ENCODE measurements at regions not wholly inside any gene's neighbourhood (a gene's known extent, or its start where the extent isn't known, plus 50 kb on each side); places are given as distances from the start of the nearest gene placed in this dataset.

- no peak overlapping the region for H3K9ac ChIP-seq (ENCODE audit: low read depth in 1 of 2, low read length in 2 of 2)
- no peaks in the 10 kb centered on the region for H3K27me3 ChIP-seq (ENCODE audit: control insufficient read depth in 2 of 2, insufficient read depth in 2 of 2, low read length in 2 of 2)
- no peak overlapping the region for H3K4me3 ChIP-seq (ENCODE audit: low read length in 2 of 2)
- no peaks in the 10 kb centered on the region for H3K36me3 ChIP-seq (ENCODE audit: control insufficient read depth in 2 of 2, insufficient read depth in 2 of 2, low read length in 2 of 2)
- H3K9me3 ChIP-seq (ENCODE audit: control insufficient read depth in 2 of 2, low read length in 2 of 2) = no peaks in the 10 kb centered on the region
- H3K4me1 ChIP-seq (ENCODE audit: control insufficient read depth in 2 of 2, insufficient read depth in 2 of 2, low read length in 2 of 2) = no peaks in the 10 kb centered on the region
- no peak overlapping the region for H3K27ac ChIP-seq (ENCODE audit: low read depth in 2 of 2, low read length in 2 of 2)
Measured at GRCh38 chr14:76599559-76600287, 161.5 kb upstream of the VASH1 start.

GRCh38 chr14:76603713-76604112, 157.6 kb upstream of the VASH1 start:
- Histone ChIP-seq H3K4me3 (ENCODE audit: low read length in 2 of 2) (no peak overlapping the region), H3K27ac (ENCODE audit: low read depth in 2 of 2, low read length in 2 of 2) (no peak overlapping the region)

GRCh38 chr14:76607510-76607909, 153.8 kb upstream of the VASH1 start:
- H3K9ac ChIP-seq (ENCODE audit: low read depth in 1 of 2, low read length in 2 of 2) = no peak overlapping the region
- H3K4me3 ChIP-seq (ENCODE audit: low read length in 2 of 2) = no peak overlapping the region
- no peaks in the 10 kb centered on the region for H3K36me3 ChIP-seq (ENCODE audit: control insufficient read depth in 2 of 2, insufficient read depth in 2 of 2, low read length in 2 of 2)
- H3K9me3 ChIP-seq (ENCODE audit: control insufficient read depth in 2 of 2, low read length in 2 of 2) = no peaks in the 10 kb centered on the region
- no peak overlapping the region for H3K27ac ChIP-seq (ENCODE audit: low read depth in 2 of 2, low read length in 2 of 2)
- no peaks in the 10 kb centered on the region for H3K4me1 ChIP-seq (ENCODE audit: control insufficient read depth in 2 of 2, insufficient read depth in 2 of 2, low read length in 2 of 2)
- no peaks in the 10 kb centered on the region for H3K27me3 ChIP-seq (ENCODE audit: control insufficient read depth in 2 of 2, insufficient read depth in 2 of 2, low read length in 2 of 2)

More at GRCh38 chr14:76603713-76604112, 157.6 kb upstream of the VASH1 start:
- Histone ChIP-seq H3K27me3 (ENCODE audit: control insufficient read depth in 2 of 2, insufficient read depth in 2 of 2, low read length in 2 of 2) (no peaks in the 10 kb centered on the region), H3K9me3 (ENCODE audit: control insufficient read depth in 2 of 2, low read length in 2 of 2) (no peaks in the 10 kb centered on the region), H3K36me3 (ENCODE audit: control insufficient read depth in 2 of 2, insufficient read depth in 2 of 2, low read length in 2 of 2) (no peaks in the 10 kb centered on the region), H3K4me1 (ENCODE audit: control insufficient read depth in 2 of 2, insufficient read depth in 2 of 2, low read length in 2 of 2) (no peaks in the 10 kb centered on the region), H3K9ac (ENCODE audit: low read depth in 1 of 2, low read length in 2 of 2) (no peak overlapping the region)

- Histone ChIP-seq H3K4me3 (ENCODE audit: low read length in 2 of 2) (no peak overlapping the region), H3K27me3 (ENCODE audit: control insufficient read depth in 2 of 2, insufficient read depth in 2 of 2, low read length in 2 of 2) (no peaks in the 10 kb centered on the region), H3K9me3 (ENCODE audit: control insufficient read depth in 2 of 2, low read length in 2 of 2) (no peaks in the 10 kb centered on the region), H3K9ac (ENCODE audit: low read depth in 1 of 2, low read length in 2 of 2) (no peak overlapping the region), H3K27ac (ENCODE audit: low read depth in 2 of 2, low read length in 2 of 2) (no peak overlapping the region), H3K36me3 (ENCODE audit: control insufficient read depth in 2 of 2, insufficient read depth in 2 of 2, low read length in 2 of 2) (no peaks in the 10 kb centered on the region), H3K4me1 (ENCODE audit: control insufficient read depth in 2 of 2, insufficient read depth in 2 of 2, low read length in 2 of 2) (no peaks in the 10 kb centered on the region)
Measured at GRCh38 chr14:76612654-76613053, 148.6 kb upstream of the VASH1 start.

GRCh38 chr14:76613616-76614015, 147.7 kb upstream of the VASH1 start:
- no peak overlapping the region for H3K4me3 ChIP-seq (ENCODE audit: low read length in 2 of 2)
- H3K27me3 ChIP-seq (ENCODE audit: control insufficient read depth in 2 of 2, insufficient read depth in 2 of 2, low read length in 2 of 2) = no peaks in the 10 kb centered on the region
- H3K9ac ChIP-seq (ENCODE audit: low read depth in 1 of 2, low read length in 2 of 2) = no peak overlapping the region
- no peaks in the 10 kb centered on the region for H3K4me1 ChIP-seq (ENCODE audit: control insufficient read depth in 2 of 2, insufficient read depth in 2 of 2, low read length in 2 of 2)
- no peaks in the 10 kb centered on the region for H3K9me3 ChIP-seq (ENCODE audit: control insufficient read depth in 2 of 2, low read length in 2 of 2)
- no peak overlapping the region for H3K27ac ChIP-seq (ENCODE audit: low read depth in 2 of 2, low read length in 2 of 2)
- no peaks in the 10 kb centered on the region for H3K36me3 ChIP-seq (ENCODE audit: control insufficient read depth in 2 of 2, insufficient read depth in 2 of 2, low read length in 2 of 2)

- Histone ChIP-seq H3K27ac (ENCODE audit: low read depth in 2 of 2, low read length in 2 of 2) (no peak overlapping the region), H3K27me3 (ENCODE audit: control insufficient read depth in 2 of 2, insufficient read depth in 2 of 2, low read length in 2 of 2) (no peaks in the 10 kb centered on the region), H3K36me3 (ENCODE audit: control insufficient read depth in 2 of 2, insufficient read depth in 2 of 2, low read length in 2 of 2) (no peaks in the 10 kb centered on the region), H3K4me3 (ENCODE audit: low read length in 2 of 2) (no peak overlapping the region), H3K9ac (ENCODE audit: low read depth in 1 of 2, low read length in 2 of 2) (no peak overlapping the region), H3K9me3 (ENCODE audit: control insufficient read depth in 2 of 2, low read length in 2 of 2) (no peaks in the 10 kb centered on the region), H3K4me1 (ENCODE audit: control insufficient read depth in 2 of 2, insufficient read depth in 2 of 2, low read length in 2 of 2) (no peaks in the 10 kb centered on the region)
Measured at GRCh38 chr14:76615331-76615730, 145.9 kb upstream of the VASH1 start.

- Histone ChIP-seq H3K27me3 (ENCODE audit: control insufficient read depth in 2 of 2, insufficient read depth in 2 of 2, low read length in 2 of 2) (no peaks in the 10 kb centered on the region), H3K27ac (ENCODE audit: low read depth in 2 of 2, low read length in 2 of 2) (no peak overlapping the region), H3K9ac (ENCODE audit: low read depth in 1 of 2, low read length in 2 of 2) (no peak overlapping the region), H3K36me3 (ENCODE audit: control insufficient read depth in 2 of 2, insufficient read depth in 2 of 2, low read length in 2 of 2) (no peaks in the 10 kb centered on the region), H3K9me3 (ENCODE audit: control insufficient read depth in 2 of 2, low read length in 2 of 2) (no peaks in the 10 kb centered on the region), H3K4me1 (ENCODE audit: control insufficient read depth in 2 of 2, insufficient read depth in 2 of 2, low read length in 2 of 2) (no peaks in the 10 kb centered on the region), H3K4me3 (ENCODE audit: low read length in 2 of 2) (no peak overlapping the region)
Measured at GRCh38 chr14:76617440-76617839, 143.8 kb upstream of the VASH1 start.

- Histone ChIP-seq H3K4me3 (ENCODE audit: low read length in 2 of 2) (no peak overlapping the region), H3K27ac (ENCODE audit: low read depth in 2 of 2, low read length in 2 of 2) (no peak overlapping the region), H3K4me1 (ENCODE audit: control insufficient read depth in 2 of 2, insufficient read depth in 2 of 2, low read length in 2 of 2) (no peaks in the 10 kb centered on the region), H3K36me3 (ENCODE audit: control insufficient read depth in 2 of 2, insufficient read depth in 2 of 2, low read length in 2 of 2) (no peaks in the 10 kb centered on the region), H3K9ac (ENCODE audit: low read depth in 1 of 2, low read length in 2 of 2) (no peak overlapping the region), H3K27me3 (ENCODE audit: control insufficient read depth in 2 of 2, insufficient read depth in 2 of 2, low read length in 2 of 2) (no peaks in the 10 kb centered on the region), H3K9me3 (ENCODE audit: control insufficient read depth in 2 of 2, low read length in 2 of 2) (no peaks in the 10 kb centered on the region)
Measured at GRCh38 chr14:76636602-76637001, 124.7 kb upstream of the VASH1 start.

- Histone ChIP-seq H3K27ac (ENCODE audit: low read depth in 2 of 2, low read length in 2 of 2) (no peak overlapping the region), H3K9me3 (ENCODE audit: control insufficient read depth in 2 of 2, low read length in 2 of 2) (no peaks in the 10 kb centered on the region), H3K9ac (ENCODE audit: low read depth in 1 of 2, low read length in 2 of 2) (no peak overlapping the region), H3K27me3 (ENCODE audit: control insufficient read depth in 2 of 2, insufficient read depth in 2 of 2, low read length in 2 of 2) (no peaks in the 10 kb centered on the region), H3K36me3 (ENCODE audit: control insufficient read depth in 2 of 2, insufficient read depth in 2 of 2, low read length in 2 of 2) (no peaks in the 10 kb centered on the region), H3K4me1 (ENCODE audit: control insufficient read depth in 2 of 2, insufficient read depth in 2 of 2, low read length in 2 of 2) (no peaks in the 10 kb centered on the region), H3K4me3 (ENCODE audit: low read length in 2 of 2) (no peak overlapping the region)
Measured at GRCh38 chr14:76638841-76639240, 122.4 kb upstream of the VASH1 start.

GRCh38 chr14:76639606-76640229, 121.5 kb upstream of the VASH1 start:
- H3K27ac ChIP-seq (ENCODE audit: low read depth in 2 of 2, low read length in 2 of 2) = no peak overlapping the region
- H3K9ac ChIP-seq (ENCODE audit: low read depth in 1 of 2, low read length in 2 of 2) = no peak overlapping the region
- H3K4me1 ChIP-seq (ENCODE audit: control insufficient read depth in 2 of 2, insufficient read depth in 2 of 2, low read length in 2 of 2) = no peaks in the 10 kb centered on the region
- H3K9me3 ChIP-seq (ENCODE audit: control insufficient read depth in 2 of 2, low read length in 2 of 2) = no peaks in the 10 kb centered on the region
- H3K4me3 ChIP-seq (ENCODE audit: low read length in 2 of 2) = no peak overlapping the region
- H3K27me3 ChIP-seq (ENCODE audit: control insufficient read depth in 2 of 2, insufficient read depth in 2 of 2, low read length in 2 of 2) = peaks cover 0 to 2% of the 10 kb centered on the region in 2 donors
- no peaks in the 10 kb centered on the region for H3K36me3 ChIP-seq (ENCODE audit: control insufficient read depth in 2 of 2, insufficient read depth in 2 of 2, low read length in 2 of 2)

Measured in mucosa of rectum (tissue), 2 donors.